ENCODE measurements at regions not wholly inside any gene's neighbourhood (a gene's known extent, or its start where the extent isn't known, plus 50 kb on each side); places are given as distances from the start of the nearest gene placed in this dataset.
"Not testable (repeated sequence)": the region's sequence is repeated elsewhere in the genome, so short reads cannot be mapped to it uniquely, and the experiment has no call there.

DNA sequence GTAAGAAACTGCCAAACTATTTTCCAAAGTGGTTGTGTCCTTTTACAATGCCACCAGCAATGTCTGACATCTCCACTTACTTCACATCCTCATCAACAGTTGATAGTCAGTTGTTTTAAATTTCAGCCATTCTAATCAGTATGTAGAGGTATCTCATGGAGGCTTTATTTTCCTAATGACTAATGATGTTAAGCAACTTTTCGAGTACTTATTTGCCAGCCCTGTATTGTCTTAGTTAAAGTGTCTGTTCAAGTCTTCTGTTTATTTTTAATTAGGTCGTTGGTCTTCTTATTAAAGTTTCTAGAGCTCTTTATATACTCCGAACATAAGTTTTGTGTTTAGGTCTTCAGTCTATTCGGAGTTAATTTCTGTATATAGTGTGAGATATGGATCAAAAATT lies 54.9 kb upstream of the NBPF12 start:
- DNase-seq (ENCODE audit: low read depth) = not testable (repeated sequence)

DNA sequence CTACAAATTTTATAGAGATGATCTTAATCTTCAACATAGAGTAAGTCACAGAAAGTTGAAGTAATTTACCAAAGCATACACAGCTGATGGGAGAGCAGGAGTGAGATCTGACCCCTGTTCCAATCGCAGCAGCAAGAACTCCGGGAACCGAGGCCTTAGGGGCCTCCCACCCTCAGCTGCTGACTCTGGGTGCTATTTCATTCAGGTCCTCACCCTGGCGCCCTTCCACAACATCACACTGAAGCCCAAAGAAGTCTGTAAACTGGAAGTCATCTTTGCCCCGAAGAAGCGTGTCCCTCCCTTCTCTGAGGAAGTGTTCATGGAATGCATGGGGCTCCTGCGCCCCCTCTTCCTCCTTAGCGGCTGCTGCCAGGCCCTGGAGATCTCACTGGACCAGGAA lies 57.0 kb upstream of the NBPF12 start:
- not testable (repeated sequence) for DNase-seq (ENCODE audit: low read depth)

DNA sequence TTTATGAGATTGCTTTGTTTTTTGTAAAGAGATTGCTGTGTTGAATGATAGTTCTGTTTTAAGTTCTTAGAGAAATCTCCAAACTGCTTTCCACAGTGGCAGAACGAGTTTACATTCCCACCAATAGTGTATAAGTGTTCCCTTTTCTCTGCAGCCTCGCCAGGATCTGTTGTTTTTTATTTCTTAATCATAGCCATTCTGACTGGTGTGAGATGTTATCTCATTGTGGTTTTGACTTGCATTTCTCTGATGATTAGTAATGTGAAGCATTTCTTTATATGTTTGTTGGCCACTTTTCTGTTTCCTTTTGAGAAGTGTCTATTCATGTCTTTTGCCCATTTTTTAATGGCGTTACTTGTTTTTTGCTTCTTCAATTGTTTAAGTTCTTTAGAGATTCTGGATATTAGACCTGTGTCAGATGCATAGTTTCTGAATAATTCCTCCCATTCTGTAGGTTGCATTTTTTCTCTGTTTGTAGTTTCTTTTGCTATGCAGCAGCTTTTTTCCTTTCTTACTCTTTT lies 74.3 kb upstream of the NBPF12 start:
- DNase-seq (ENCODE audit: low read depth) = not testable (repeated sequence)

DNA sequence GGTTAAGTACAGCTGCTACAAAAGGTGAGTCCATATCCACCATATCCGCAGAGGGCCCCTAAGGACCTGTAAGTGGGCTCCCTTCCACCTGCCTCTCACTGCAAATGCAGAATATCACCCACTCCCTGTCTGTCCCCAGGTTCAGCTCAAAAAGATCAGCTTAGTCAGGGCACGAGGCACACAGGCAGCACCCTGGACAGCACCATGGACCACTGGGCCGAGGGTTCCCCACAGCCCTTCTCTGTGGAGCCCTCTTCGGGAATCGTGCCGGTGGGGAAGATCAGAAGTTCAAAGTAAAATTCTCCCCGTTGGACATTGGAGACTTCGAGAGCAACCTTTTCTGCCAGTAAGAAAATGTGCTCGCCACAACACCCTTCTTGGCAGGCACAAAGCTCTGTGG lies 85.0 kb upstream of the NBPF12 start:
- not testable (repeated sequence) for DNase-seq (ENCODE audit: low read depth)

DNA sequence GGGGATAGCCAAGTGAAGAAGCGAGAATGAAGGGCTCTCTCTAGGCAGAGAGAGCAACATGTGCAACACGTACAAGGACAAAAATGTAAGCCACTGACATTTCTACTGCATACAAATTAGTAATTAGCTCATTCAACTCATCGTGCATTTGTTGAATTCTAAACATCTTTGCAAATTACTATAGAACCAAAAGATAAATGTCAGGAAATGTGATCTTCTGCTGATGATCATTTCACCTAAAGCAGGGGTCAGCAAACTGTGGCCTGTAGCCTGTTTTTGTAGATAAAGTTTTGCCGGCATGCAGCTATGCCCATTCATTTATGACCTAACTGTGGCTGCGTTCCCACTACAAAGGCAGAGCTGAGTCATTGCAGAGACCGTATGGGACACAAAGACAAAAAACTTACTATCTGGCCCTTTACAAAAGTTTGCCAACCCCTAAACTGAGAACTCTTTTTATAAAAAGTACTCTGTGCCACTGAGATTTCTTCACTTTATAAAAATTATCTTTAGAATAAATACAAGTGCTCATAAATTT lies 87.7 kb upstream of the NBPF12 start:
- DNase-seq (ENCODE audit: low read depth) = not testable (repeated sequence)

DNA sequence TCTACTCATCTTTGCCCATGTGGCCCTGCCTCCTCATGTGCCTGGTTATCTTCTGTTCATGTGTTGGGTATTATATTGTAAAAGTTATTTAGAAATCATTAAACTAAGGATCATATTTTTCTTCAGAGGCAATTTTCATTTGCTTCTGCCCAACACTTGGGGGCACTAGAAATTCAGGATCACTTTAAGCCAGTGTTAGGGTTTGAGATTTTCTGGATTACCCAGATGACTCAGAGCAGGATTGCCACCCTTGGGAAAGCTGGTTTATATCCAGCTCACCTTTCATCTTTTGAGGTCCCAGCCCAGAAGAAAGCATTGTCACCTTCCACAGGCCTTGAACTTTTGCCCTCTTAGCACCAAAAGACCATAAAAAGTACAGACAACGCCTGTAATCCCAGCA lies 99.4 kb upstream of the NBPF12 start:
- not testable (repeated sequence) for DNase-seq (ENCODE audit: low read depth)

DNA sequence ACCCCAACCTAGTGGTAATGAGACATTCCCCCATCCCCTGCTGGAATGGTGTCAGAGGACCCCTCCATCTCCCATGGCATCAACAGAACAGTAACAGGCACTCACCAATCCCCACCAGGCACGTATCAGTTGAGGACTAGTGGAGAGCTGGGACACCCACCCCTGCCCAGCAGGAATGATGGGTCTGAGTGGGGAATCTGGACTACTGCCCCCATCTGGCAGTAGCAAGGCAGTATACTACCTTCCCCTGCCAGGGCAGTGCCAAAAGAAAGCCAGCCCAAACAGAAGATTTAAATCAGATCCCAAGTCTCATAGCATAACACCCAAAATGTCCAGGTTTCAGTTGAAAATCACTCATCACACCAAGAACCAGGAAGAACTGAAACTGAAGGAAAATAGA lies 111.2 kb upstream of the NBPF12 start:
- DNase-seq (ENCODE audit: low read depth) = not testable (repeated sequence)

DNA sequence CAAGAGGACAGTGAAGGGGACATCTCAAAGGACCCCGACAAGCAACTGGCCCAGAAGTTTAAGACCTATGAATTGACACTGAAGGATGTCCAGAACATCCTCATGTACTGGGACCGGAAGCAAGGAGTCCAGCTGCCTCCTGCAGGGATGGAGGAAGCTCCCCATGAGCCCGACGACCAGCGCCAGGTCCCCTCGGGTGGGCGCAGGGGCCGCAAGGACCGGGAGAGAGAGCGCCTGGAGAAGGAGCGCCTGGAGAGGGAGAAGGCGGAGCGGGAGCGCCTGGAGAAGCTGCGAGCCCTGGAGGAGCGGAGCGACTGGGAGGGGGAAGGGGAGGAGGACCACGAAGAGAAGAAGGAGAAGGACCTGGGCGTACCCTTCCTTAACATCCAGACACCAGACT lies 143.9 kb upstream of the NBPF12 start:
- DNase-seq (ENCODE audit: low read depth) = not testable (repeated sequence)

DNA sequence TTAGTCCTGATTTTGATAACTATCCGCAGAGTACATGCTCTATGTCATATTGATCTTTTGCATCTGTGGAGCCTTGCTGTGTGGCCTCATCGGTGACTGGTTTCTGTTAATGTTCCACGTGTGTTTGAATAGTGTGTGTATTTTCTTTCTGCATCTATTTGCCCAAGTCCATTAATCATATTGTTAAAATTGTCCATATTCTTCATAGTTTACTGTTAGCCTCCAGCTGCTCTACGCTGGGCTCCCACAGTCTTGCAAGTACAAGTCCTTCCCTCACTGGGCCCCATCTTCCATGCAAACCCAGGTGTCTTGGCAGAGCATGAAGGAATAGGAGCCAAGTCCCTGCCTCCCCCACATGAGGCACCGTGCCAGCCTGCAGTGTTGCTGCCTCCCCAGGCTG lies 145.4 kb upstream of the NBPF12 start:
- DNase-seq (ENCODE audit: low read depth) = not testable (repeated sequence)

DNA sequence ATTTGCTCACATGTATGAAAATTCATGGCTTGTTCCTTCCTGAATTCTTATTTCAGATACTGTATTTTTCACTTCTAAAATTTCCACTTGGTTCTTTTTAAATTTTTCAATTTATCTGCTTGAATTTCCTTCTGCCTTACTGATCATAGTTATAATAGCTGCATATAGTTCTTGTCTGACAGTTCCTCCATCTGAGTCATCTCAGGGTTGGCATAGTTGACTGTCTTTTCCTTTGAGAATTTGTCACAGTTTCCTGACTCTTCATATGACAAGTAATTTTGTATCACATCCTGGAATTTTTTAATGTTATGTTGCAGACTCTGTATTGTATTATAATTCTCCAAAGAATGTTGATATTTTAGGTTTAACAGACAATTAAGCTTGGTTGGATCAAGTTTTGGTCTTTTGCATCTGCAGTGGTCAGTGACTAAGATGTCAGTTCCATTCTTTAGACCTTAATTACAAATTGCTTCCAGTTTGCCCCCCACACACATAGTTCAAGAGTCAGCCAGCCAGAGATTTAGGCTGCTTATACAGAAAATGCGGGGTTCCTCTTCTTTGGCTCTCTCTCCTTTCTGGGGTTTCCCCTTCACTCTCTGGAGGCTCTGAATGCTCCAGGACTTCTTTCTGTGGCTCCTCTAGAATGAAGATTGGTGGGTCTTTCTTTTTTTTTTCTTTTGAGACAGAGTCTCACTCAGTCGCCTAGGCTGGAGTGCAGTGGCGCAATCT lies 153.7 kb upstream of the NBPF12 start:
- not testable (repeated sequence) for DNase-seq (ENCODE audit: low read depth)

DNA sequence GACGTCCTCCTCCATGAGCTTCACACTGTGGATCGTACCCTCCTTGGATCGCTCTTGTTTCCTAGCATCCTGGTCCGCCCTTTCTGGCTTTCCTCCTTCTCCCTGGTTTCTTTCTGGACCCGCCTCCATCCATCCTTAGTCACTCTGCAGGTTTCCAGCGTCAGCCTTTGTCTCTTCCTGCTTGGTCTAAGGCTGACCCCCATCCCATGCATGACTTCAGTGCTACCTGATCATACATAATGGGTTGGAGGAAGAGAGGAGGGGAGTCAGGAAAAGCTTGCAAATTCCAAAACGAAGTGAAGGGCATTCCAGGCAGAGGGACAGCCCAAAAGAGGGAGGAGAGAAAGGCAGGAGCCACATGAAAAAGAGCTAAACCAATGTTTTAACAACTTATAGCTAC lies 156.9 kb upstream of the NBPF12 start:
- not testable (repeated sequence) for DNase-seq (ENCODE audit: low read depth)

DNA sequence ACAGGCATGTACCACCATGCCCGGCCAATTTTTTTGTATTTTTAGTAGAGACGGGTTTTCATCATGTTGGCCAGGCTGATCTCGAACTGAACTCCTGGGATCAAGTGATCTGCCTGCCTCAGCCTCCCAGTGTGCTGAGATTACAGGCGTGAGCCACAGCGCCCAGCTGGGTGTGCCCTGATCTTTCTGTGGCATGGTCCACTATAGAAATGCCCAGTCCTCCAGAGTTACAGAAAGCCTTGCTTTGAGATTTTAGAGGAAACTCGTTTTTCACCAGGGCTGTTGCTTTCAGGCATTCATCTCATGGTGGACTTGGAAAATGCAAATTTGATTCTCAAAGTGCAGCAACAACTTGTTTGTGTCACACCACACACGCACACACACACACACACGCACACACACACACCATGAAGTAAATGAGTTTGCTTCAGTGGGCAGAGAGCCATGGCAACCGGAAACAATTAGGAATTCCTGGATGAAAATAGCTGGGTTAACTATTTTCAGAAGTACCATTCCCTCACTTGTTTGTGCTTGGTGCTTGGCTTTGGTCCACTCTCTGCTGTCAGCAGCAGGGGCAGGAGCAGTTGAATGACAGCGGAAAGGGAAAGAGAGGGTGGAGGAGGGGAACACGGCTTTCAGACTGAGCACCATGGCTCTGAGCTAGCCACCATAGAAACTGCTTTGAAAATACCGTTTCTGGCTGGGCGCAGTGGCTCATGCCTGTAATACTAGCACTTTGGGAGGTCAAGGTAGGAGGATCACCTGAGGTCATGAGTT lies 160.1 kb upstream of the NBPF12 start:
- not testable (repeated sequence) for DNase-seq (ENCODE audit: low read depth)

DNA sequence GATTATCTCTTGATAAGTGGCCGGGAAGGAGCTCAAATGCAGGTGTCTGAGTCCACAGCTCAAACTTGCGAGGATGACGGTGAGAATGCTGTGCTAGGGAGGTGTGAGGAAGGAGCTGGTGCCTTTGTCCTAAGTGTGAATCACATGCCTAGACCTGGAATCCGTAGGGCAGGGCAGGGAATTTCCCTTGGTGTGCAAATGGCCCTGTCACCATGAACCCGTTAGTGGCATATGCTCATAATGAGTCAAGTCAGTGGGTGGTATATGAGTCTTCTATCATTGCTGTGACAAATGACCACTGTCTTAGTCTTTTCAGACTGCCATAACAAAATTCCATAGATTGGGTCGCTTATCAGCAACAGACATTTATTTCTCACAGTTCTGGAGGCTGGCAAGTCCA lies 163.1 kb upstream of the NBPF12 start:
- not testable (repeated sequence) for DNase-seq (ENCODE audit: low read depth)

DNA sequence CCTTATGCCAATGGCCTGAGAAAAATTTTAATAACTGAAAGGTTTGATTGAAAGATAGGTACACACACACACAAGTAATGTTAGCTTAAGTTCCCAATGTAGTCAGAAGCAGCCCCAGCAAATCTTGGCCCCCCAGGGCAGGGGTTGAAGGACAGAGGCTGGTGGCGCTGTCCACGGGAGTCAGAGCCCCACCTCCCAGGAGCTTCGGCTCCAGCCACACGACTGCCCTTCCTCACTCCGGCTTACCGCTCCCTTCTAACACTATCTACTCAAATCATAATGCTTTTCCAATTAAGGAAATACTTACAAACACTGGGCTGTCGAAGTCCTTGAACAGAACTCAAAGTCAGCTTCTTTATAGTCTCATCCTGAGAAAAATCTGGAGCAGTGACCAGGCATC lies 163.9 kb upstream of the NBPF12 start:
- not testable (repeated sequence) for DNase-seq (ENCODE audit: low read depth)

DNA sequence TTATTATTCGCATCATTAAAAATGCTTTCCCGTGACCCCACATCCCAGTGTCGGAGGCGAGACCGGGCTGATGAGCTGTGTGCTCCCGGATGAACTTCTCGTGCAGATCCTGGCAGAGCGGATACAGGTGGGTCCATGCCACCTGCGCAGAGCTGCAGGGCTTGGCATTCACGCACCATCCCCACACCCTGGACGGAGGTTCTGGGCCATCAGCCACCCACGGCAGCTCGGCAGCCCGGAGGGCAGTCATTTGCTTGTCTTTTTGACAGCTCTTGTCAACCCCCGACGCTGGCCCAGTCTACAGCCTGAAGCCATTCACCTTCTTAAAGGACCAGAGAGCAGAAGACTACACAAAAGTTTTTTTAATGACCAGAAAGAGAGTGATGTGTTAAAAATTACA lies 166.7 kb upstream of the NBPF12 start:
- DNase-seq (ENCODE audit: low read depth) = not testable (repeated sequence)

DNA sequence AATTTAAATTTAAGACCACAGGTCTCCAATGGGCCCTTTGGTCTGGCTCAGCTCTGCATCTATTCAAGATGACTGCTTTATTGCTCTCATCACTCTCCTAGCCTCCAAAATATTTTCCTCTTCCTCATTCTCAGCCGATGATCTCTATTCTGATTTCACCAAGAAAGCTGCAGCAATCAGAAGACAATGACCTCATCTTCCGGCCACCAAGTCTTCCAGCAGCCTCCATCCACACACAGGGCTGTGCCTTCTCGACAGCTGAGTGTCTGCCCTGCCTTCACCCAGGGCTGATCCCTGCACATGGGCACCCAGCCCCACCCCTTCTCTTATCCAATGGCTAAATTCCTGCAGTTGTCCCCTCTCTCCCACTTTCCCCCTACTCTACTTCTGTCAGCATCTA lies 167.1 kb upstream of the NBPF12 start:
- DNase-seq (ENCODE audit: low read depth) = not testable (repeated sequence)

DNA sequence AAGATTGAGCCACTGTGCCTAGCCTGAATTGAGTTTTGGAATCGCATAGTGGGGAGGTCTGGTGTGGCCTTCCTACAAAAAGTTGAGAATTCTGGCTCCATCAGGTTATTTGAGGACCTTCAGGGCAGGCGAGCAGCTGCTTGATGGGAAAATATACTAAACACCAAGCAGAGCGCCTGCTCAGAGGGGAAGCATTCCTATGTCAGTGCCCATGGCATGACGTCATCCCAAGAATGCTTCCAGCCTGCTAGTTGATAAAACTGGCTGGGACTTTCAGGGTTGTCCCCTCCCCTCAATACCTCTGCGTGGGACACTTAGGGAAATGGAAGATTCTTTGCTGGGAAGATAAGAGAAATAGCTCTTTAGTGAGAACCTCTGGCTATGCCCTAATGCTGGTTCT lies 174.9 kb upstream of the NBPF12 start:
- not testable (repeated sequence) for DNase-seq (ENCODE audit: low read depth)

DNA sequence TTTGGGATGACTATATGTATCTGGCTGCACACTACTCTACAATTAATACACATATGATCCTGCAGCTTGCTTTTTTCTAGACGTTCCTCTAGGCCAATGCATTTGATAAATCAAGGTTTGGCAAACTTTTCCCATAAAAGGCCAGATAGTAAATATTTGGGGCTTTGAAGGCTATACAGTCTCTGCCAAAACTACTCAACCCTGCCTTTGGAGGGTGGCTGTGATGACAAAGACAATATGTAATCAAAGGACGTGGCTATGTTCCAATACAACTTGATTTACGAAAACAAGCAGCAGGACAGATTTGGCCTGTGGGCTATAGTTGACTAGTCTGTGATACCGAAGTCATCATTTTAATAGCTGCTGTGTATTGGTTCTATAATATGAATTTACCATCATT lies 181.3 kb upstream of the NBPF12 start:
- DNase-seq (ENCODE audit: low read depth) = not testable (repeated sequence)

DNA sequence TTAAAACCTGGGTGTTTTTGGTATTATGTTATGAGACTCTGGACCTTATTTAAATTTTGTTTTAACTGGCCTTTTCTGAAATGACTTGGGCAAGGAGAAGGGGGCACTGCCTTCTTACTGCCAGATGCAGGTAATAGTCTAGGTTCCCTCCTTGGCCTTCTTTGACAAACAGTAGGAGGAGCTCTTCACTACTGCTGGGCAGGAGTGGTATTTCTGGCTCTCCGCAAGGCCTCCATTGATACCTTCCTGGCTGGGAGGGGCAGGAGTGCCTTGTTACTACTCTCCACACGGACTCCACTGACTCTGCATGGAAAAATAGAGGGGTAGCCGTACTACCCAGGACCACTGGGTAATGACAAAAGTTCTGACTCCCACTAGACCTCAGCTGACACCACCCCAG lies 189.4 kb upstream of the NBPF12 start:
- DNase-seq (ENCODE audit: low read depth) = not testable (repeated sequence)

DNA sequence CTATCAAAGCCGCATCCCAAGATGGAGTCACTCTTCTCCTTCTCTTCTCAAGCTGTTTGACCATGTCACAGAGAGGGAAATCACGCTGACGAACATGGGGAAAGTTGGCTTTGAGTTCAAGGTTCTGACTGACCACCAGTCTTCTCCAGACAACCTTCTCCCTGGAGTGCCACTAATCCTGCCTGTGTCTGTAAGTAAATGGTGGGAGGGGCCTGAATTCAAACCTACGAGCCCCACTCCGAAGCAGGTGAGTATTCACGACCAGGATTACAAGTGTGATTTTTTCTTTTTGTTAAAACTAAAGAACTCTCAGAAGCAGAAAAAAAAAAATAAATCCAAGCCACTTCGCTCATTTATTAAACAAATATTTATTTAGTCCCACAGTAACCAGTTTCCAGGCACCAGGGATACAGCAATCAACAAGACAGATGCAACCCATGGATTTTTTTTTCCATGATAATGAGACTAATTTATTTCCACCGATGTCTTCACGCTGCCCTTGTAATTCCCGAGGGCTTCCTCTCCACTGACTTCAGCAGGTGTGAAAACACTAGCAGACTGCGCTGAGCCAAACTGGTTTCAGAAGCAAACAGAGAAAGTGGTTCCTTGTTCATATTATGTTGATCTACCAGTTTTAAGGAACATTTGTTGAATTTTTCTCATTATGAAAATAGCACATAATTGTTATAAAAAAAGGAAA lies 206.0 kb upstream of the NBPF12 start:
- DNase-seq (ENCODE audit: low read depth) = not testable (repeated sequence)

DNA sequence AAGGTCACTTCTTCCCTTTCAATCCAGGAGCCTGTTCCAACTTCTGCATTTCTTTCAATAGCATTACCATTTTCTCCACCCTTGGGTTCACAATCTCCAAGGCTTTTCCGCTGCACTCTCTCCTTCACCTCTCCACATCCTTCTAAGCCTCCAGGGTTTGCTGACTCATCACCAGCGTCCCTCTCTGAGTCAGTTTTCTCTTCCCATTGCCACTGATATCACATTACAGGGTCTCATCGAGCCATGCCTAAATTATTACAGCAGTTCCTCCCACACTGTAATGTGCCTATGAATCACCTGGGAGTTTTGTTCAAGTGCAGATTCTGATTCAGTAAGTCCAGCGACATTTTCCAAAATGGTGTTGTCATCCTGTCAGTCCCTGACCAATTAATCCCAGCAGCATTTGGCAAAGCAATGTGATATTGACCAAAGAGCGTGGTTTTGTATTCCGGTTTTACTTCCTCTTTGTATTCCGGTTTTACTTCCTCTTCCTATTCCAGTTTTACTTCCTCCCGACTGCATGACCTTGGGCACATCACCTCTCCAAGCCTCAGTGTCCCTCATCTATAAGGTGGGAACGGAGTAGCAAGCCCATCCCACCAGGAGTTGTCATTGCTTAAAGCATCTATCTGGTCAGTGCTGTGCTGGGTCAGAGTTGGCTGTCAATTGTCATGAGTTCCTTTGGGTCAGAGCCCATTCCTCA lies 208.3 kb upstream of the NBPF12 start:
- not testable (repeated sequence) for DNase-seq (ENCODE audit: low read depth)

DNA sequence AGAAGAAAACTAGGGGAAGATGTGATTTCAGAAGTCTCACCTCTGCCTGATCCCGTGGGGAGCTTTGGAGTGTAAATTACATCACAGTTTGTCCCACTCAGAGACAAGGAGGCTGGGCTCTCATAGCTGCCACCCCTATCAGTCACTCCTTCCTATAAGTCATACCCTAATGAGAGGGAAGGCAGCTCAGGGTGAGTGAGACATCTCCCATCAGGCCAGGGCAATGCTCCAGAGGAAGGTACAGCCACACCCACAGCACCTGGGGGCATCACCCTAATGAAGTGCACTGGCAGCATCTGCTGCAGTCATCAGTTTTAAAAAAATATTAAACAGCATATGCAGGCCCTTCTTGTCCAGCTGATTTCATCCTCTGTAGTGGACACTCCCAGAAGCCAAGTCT lies 223.1 kb upstream of the NBPF12 start:
- not testable (repeated sequence) for DNase-seq (ENCODE audit: low read depth)
